Transverse colon (tissue), 4 donors: ENCODE measurements at regions not wholly inside any gene's neighbourhood (a gene's known extent, or its start where the extent isn't known, plus 50 kb on each side); places are given as distances from the start of the nearest gene placed in this dataset.
A peak's percentile ranks its signal among the peaks of the same experiment; 100 is the strongest.

ENCODE experiments used
- DNase-seq: peaks from one replicate; pipeline ENCODE4 v3.0.0-alpha.2; 2019
- H3K27ac ChIP-seq, 4 donors: fragments of 200-600 bp; sonication (generic); 2 replicates each; pipeline ENCODE4 v1.5.1; 2016 to 2018; ENCODE audit warnings: inconsistent platforms in 4 of 4
- H3K27me3 ChIP-seq: fragments of 200-600 bp; sonication (generic); 2 replicates; pipeline ENCODE4 v1.5.1; 2017; ENCODE audit warnings: inconsistent platforms
- H3K36me3 ChIP-seq, 4 donors: fragments of 200-600 bp; sonication (generic); 2 replicates each; pipeline ENCODE4 v1.5.1; 2017 to 2019; ENCODE audit warnings: inconsistent platforms in 4 of 4
- H3K4me1 ChIP-seq, 4 donors: fragments of 200-600 bp; sonication (generic); 2 replicates each; pipeline ENCODE4 v1.5.1; 2017 to 2020; ENCODE audit warnings: inconsistent platforms in 4 of 4
- H3K4me3 ChIP-seq, 4 donors: fragments of 200-600 bp; sonication (generic); 1 replicate in 1 of 4; 2 replicates in 3 of 4; pipeline versions ENCODE4 v1.5.1 to v1.6.1; 2017 to 2019; ENCODE audit warnings: inconsistent platforms in 4 of 4
- H3K9me3 ChIP-seq, 2 donors: fragments of 200-600 bp; sonication (generic); 2 replicates each; pipeline ENCODE4 v1.5.1; 2017 to 2019; ENCODE audit warnings: inconsistent platforms in 2 of 2
- CTCF ChIP-seq, 5 experiments: fragments of 200-600 bp in 3 of 5; fragments of 450-650 bp in 2 of 5; sonication (generic) in 3 of 5; IDR thresholded peaks; 1 replicate in 2 of 5; 2 replicates in 3 of 5; pipeline ENCODE4 v1.5.1; 2016 to 2017; ENCODE audit warnings: antibody characterized with exemption in 5 of 5, inconsistent platforms in 3 of 5, mild to moderate bottlenecking in 2 of 5, moderate library complexity in 1 of 5
- EP300 ChIP-seq: sonication (generic); formaldehyde crosslinking; IDR thresholded peaks from one replicate; pipeline ENCODE4 v1.6.1; 2017; ENCODE audit warnings: antibody characterized with exemption, low read depth
- POLR2A ChIP-seq: fragments of 450-650 bp; IDR thresholded peaks from one replicate; pipeline ENCODE4 v1.6.1; 2016; ENCODE audit warnings: antibody characterized with exemption, mild to moderate bottlenecking, moderate library complexity
- POLR2AphosphoS5 ChIP-seq, 3 donors: sonication (generic); formaldehyde crosslinking; IDR thresholded peaks; one replicate each; pipeline ENCODE4 v1.6.1; 2016; ENCODE audit warnings: antibody characterized with exemption in 3 of 3
- WGBS, 2 donors: methylation state at CpG; one replicate each; pipeline ENCODE4 v1.1.5; 2018; ENCODE audit warnings: low coverage in 1 of 2; 5-methylcytosine and 5-hydroxymethylcytosine counted together
- in situ Hi-C, 4 donors: fragments of 200-750 bp; cut with MboI; loops; one replicate each; pipeline versions ENCODE4 v1.15.0 to v1.15.1; 2017; ENCODE audit warnings: low sequenced_read_pairs in 3 of 4, low pct_ligation_motif_present in 1 of 4, low pct_unique_long_range_greater_than_20kb in 1 of 4
- intact Hi-C: fragments of 100-400 bp; cut with DNase I; formaldehyde crosslinking; loops from one replicate; pipeline ENCODE4 v1.15.1; 2023; ENCODE audit warnings: low total_unique reads

- Histone ChIP-seq H3K27ac (peak overlapping the region in 1 of 4 donors; percentile 27), H3K36me3 (no peaks in the 10 kb centered on the region), H3K4me1 (peaks cover 4 to 7% (median 5%) of the 10 kb centered on the region in 4 donors), H3K9me3 (peaks cover 0 to 6% of the 10 kb centered on the region in 2 donors), H3K4me3 (no peak overlapping the region), H3K27me3 (no peaks in the 10 kb centered on the region)
- no peak for TF ChIP-seq POLR2A
- TF ChIP-seq POLR2AphosphoS5 (IDR thresholded peaks at IDR 0.05): no peak
- no peak for TF ChIP-seq CTCF (IDR thresholded peaks at IDR 0.05)
- TF ChIP-seq EP300: no peak
- no peak for DNase-seq
- in situ Hi-C loops: no loop called here
- intact Hi-C loops: no loop called here
- WGBS, 2 donors: 68 to 81% methylated on average over 3 to 8 of the region's 8 CpGs
Measured at GRCh38 chr20:47990507-47991150, 205.3 kb upstream of the SULF2 start.

- WGBS, 2 donors: 35% methylated on average over 4 of the region's 4 CpGs; no CpG with 5 or more reads in 1 of the 2 donors
- Histone ChIP-seq H3K27me3 (no peaks in the 10 kb centered on the region), H3K27ac (peak overlapping the region in 1 of 4 donors; percentile 27), H3K4me1 (peaks cover 4 to 7% (median 5%) of the 10 kb centered on the region in 4 donors), H3K36me3 (no peaks in the 10 kb centered on the region), H3K9me3 (peaks cover 0 to 6% of the 10 kb centered on the region in 2 donors), H3K4me3 (no peak overlapping the region)
- in situ Hi-C loops (no loop called here), intact Hi-C loops (no loop called here)
- peak; percentile 17 for DNase-seq
- TF ChIP-seq CTCF (IDR thresholded peaks at IDR 0.05) (no peak), POLR2AphosphoS5 (IDR thresholded peaks at IDR 0.05) (no peak), EP300 (no peak), POLR2A (no peak)
Measured at GRCh38 chr20:47989957-47990356, 204.7 kb upstream of the SULF2 start.

GRCh38 chr20:47988676-47989075 is 203.4 kb upstream of the SULF2 start:
- no peaks in the 10 kb centered on the region for H3K36me3 ChIP-seq
- H3K4me3 ChIP-seq: no peak overlapping the region
- intact Hi-C loops (no loop called here), in situ Hi-C loops (no loop called here)
- TF ChIP-seq EP300 (no peak), POLR2A (no peak), CTCF (IDR thresholded peaks at IDR 0.05) (no peak), POLR2AphosphoS5 (IDR thresholded peaks at IDR 0.05) (no peak)
- H3K27me3 ChIP-seq: no peaks in the 10 kb centered on the region
- H3K27ac ChIP-seq: no peak overlapping the region
- peaks cover 4 to 7% (median 5%) of the 10 kb centered on the region in 4 donors for H3K4me1 ChIP-seq
- WGBS, 2 donors: 64 to 100% methylated on average over 2 to 4 of the region's 4 CpGs
- no peak for DNase-seq
- H3K9me3 ChIP-seq: peaks cover 0 to 5% of the 10 kb centered on the region in 2 donors

GRCh38 chr20:47985092-47985850 is 200.0 kb upstream of the SULF2 start:
- in situ Hi-C loops (no loop called here), intact Hi-C loops (no loop called here)
- Histone ChIP-seq H3K27me3 (no peaks in the 10 kb centered on the region), H3K36me3 (no peaks in the 10 kb centered on the region), H3K9me3 (no peaks in the 10 kb centered on the region), H3K27ac (no peak overlapping the region), H3K4me3 (no peak overlapping the region), H3K4me1 (peaks cover 1 to 7% (median 3%) of the 10 kb centered on the region in 4 donors)
- DNase-seq: no peak
- WGBS, 2 donors: 66 to 96% methylated on average over 2 to 7 of the region's 7 CpGs
- no peak for TF ChIP-seq POLR2A
- TF ChIP-seq POLR2AphosphoS5 (IDR thresholded peaks at IDR 0.05): no peak
- no peak for TF ChIP-seq CTCF (IDR thresholded peaks at IDR 0.05)
- TF ChIP-seq EP300: no peak
